ENCODE measurements at regions not wholly inside any gene's neighbourhood (a gene's known extent, or its start where the extent isn't known, plus 50 kb on each side); places are given as distances from the start of the nearest gene placed in this dataset.

GRCh38 chr2:38474021-38474456, 97.0 kb upstream of the ATL2 start:
- no peak for TF ChIP-seq YY1 (IDR thresholded peaks at IDR 0.05; ENCODE audit: low read depth, low read length)
- no peak for TF ChIP-seq CTCF (IDR thresholded peaks at IDR 0.05 in 2 of 3, conservative IDR thresholded peaks at IDR 0.05 in 1 of 3; ENCODE audit: control insufficient read depth in 2 of 3, extremely low read depth in 1 of 3, insufficient read depth in 1 of 3, low read depth in 3 of 3, low read length in 3 of 3)
- no peak for TF ChIP-seq ATF3 (IDR thresholded peaks at IDR 0.05; ENCODE audit: borderline replicate concordance, extremely low read depth, low read depth, low read length)
- no peak for TF ChIP-seq TAF1 (IDR thresholded peaks at IDR 0.05; ENCODE audit: borderline replicate concordance, low read depth, low read length)
- no peak for TF ChIP-seq ZNF217 (IDR thresholded peaks at IDR 0.05)
- TF ChIP-seq POLR2A (IDR thresholded peaks at IDR 0.05; ENCODE audit: low read depth, low read length), result no peak
- no peak for TF ChIP-seq CBX3 (IDR thresholded peaks at IDR 0.05; ENCODE audit: borderline replicate concordance, low read depth)
- TF ChIP-seq POLR2AphosphoS5 (IDR thresholded peaks at IDR 0.05; ENCODE audit: low read length), result no peak
- TF ChIP-seq CEBPZ (IDR thresholded peaks at IDR 0.05; ENCODE audit: low read depth, low read length), result no peak
